NCI-H2171 treated with DMSO at 0.1 percent for 48 hours (cell line): ENCODE measurements at regions not wholly inside any gene's neighbourhood (a gene's known extent, or its start where the extent isn't known, plus 50 kb on each side); places are given as distances from the start of the nearest gene placed in this dataset.

Source experiments
- DNase-seq: peaks from one replicate; lab custom pipeline; 2025; lab: John Stamatoyannopoulos, UW

DNA sequence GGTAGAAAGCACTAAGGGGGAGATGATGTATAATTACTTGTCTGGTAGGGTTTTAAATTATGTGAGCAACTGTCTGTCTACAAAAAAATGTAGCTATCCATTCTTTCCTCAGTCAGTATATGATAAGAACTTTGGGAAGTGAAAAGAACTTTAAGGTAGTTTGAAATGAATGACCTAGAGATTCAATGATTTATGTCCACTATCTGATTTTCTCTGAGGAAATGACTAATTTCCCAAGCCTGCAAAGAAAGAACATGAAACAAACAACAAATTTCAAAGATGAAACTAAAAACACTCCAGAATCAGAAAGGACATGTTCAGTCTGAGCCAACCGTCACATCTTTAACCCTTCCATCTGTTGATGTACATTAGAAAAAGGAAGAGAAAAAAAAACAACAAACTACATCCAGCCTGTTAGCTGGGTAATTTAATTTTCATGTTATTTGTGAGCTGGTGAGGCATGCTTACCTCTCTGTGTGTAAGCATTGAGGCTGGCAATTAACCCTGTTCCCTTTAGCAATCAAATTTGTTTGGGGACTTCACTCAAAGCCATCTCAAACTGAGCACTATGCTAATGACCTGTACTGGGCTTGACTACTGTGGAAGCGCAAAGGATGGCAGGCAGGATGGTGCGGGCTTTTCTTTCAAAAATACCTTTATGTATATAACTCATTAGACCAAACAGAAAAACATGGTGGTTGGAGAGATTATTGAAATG, 220.1 kb downstream of the TUSC7 start:
- DNase-seq: peak; percentile 53

DNA sequence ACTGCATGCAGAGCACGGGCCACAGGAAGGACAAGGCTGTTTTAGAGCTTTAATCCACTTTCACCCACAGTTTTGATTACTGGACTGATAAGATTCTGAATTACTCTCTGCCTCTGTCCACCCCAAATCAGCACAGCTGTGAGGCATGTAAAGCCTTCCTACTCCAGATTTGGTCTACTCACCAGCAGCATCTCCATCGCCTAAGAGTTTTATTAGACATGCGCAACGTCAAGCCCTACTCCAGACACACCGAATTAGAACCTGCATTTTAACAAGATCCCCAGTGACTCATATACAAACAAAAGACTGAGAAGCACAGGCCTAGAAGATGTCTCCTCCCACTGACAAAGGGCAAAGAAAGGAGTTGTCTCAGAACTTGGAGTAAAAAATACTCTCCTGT, 221.2 kb downstream of the TUSC7 start:
- no peak for DNase-seq

DNA sequence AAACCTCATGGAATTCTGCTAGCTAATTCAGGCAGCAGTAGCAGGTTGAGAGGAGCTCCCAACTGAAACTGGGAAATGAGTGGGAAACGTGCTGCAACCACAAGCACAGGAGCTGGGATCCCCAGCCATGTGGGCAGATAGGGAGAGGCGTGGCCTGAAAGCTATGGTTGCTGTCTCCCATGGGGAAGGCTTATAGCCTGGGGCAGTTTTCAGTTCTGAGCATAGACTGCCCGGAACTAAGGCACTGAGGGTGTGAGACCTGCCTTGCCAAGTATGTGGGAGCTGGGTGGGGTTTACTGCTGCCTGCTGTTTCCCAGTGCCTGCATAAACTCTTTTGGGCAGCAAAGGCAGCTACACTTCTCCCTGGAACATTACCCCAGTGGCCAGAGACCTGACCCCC, 229.5 kb downstream of the TUSC7 start:
- DNase-seq: no peak

DNA sequence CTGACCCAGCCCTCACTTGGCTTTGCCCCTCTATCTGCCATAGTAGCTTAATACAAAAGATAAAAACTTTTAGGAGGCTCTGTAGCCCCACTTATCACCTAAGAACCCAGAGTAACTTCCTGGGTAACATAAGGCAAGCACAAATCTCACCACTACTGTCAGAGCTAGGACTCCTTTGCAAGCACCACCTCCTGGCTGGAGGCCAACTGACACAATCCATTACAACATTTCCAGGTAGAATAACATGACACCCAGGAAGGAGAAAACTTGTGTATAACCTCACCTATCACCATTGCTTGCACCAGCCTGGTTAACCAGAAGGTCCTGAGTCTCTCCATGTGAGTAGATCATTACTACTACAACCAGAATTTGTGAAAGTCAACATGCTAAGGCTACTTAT, 230.0 kb downstream of the TUSC7 start:
- no peak for DNase-seq

DNA sequence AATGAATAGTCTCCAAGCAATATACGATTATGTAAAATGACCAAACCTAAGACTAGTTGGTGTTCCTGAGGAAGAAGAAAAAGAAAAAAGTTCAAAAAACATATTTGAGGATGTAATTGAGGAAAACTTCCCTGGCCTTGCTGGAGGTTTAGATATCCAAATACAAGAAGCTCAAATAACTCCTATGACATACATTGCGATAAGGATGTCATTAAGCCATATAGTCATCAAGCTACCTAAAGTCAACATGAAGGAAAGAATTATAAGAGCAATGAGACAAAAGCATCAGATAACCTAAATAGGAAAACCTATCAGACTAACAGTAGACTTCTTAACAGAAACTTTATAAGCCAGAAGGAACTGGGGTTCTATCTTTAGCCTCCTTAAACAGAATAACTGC, 231.1 kb downstream of the TUSC7 start:
- DNase-seq: no peak

DNA sequence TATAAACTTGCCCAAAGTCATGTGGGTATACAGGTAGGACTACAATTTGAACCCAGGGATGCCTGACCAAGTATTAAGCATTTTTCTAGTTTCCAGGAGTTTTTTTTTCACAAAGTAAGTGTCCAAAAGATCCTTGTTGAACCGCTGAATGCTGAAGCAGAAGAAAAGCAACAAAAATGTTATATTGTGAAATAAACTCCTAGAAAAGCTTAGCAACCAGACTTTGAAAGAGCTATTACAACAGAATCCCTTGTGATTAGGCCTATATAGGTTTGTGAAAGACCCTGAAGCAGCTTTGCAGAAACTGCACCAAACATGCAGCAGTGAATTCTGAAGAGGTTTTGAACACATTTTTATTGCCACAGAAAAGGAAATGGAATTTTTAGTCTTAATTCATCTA, 236.8 kb downstream of the TUSC7 start:
- no peak for DNase-seq

DNA sequence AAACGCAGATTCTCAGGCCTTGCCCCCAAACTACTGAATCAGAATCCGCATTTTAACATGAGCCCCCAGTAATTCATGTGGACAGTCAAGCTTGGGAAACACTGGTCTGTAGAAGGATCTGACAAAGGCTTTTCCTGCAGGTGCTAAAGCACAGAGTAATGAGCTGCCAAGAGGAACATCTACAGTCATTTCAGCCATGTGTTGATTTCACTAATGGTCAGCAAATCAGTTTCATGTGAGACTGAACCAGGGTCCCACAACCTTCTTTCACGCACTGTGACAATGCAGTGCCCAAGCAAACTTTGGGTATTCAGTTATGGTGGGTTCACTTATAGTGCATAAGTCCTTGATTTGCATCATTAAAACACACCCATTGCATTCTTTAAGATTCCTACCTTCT, 237.6 kb downstream of the TUSC7 start:
- no peak for DNase-seq

DNA sequence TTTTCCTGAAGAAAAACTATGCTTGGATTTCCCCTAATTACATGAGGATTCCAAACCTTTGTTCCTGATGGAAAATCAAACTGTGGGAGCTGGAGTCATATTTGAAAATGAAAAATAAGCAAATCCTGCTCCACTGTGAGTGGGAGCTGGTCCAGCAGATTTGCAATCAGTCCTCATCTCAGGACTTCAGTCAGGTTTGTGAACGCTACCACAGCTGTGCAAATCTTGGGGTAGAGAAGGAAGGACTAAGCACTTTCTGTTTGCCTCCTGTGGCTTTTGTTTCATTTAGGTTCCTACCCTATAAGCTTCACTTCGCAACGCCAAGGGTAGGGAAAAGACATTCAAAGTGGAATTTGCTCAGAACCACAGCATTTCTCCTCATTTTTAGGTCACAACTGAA, 238.2 kb downstream of the TUSC7 start:
- DNase-seq: peak; percentile 77

DNA sequence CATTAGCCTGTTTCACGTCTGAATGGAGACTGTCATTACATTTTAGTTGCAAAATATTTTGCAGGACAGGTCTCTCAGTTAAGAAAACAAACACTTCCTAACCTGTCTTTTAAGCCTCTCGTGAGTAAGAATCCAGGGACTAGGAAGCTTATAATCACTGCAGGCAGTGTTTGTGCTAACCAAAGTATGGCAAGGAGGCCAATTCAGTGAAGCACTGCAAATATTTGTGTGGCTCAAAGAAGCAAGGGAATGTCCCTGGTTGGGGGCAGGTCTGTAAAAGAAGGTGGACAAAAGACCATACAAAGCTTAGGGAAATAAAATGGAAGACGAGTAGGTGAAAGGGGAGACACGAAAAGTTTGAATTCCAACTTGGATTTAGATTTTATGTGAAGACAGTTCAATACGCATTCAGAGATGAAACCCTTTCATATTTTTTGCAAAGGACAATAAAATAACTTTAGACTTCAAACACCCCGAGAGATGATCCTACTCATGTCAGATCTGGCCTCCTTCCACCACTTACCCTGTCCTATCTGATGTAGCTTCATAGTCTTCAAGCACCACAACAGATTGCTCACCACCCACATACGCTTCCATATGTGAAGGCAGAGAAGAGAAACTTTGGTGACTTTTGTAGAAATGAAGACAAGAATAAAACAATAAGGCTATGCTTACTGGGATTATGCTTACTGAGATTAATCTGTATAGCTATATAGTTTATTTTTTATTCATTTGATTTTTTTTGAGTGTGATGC, 240.9 kb downstream of the TUSC7 start:
- DNase-seq: no peak

DNA sequence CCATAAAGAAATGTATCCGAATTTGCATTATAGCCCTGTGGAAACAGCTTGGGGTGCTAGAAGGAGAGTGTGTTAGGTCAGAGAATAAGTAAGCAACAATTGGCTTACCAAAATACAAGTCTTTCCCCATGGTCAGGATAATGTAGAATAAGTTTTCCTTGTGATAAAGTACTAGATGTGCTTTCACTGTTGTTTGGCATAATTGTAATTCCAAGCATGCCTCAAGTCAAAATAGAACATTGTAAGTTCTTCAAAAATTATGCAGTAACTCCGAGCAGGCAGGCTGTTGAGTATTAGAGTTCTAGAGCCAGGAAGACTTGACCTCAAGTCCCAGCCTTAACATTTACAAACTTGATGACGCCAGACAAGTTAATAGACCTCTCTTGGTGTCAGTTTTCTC, 242.0 kb downstream of the TUSC7 start:
- DNase-seq: no peak

DNA sequence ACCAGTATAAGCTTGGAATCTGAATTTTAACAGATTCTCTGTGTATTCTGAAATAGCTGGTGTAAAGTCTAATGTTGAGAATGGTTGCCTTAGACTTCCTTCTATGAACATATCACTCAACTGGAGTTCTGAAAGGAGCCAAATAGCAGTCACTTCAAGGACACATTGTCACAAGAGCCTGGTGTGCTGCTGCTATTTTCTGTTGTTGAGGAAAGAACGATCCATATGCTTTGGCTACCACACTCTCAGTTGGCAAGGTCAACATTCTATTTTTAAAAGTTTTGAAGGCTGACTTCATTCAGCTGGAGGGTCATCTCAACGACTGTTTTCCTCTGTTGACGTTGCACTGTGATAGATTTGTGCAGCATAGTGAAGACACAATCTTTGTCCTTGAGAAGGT, 248.7 kb downstream of the TUSC7 start:
- DNase-seq: no peak

DNA sequence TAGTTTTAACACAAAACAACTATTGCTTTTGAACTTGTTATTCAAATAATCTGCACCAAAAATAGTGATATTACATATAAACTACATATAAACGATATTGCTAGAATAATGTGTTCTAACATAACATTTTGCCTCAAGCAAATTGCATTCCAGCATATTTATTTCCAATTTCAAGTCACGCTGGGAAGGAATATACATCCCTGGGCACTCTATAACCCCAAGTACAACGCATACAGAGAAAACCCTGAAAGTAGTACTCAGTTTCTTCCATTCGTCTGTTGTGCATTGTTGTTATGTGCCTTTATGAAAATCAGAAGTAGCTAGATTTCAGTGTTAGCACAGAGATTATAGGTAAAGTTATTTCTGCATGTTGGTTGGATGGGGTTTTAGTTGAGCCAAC, 251.5 kb downstream of the TUSC7 start:
- no peak for DNase-seq

DNA sequence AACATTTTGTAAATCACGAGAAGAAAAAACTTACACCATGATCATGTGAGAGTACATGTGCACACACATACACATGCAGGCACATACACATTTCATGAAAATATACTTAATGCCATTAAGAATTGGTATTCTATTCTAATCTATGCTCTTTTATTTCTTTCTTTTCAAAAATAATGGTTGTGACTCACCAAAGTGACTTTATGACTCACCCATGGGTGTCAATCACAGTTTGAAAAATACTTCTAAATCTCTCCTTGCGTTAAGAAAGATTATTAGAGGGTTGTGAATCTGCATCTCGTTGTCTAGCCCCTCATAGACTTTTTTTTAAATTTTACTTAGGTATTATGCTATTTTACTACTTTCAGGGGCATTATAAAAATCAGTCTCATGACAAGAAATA, 254.2 kb downstream of the TUSC7 start:
- DNase-seq: no peak

DNA sequence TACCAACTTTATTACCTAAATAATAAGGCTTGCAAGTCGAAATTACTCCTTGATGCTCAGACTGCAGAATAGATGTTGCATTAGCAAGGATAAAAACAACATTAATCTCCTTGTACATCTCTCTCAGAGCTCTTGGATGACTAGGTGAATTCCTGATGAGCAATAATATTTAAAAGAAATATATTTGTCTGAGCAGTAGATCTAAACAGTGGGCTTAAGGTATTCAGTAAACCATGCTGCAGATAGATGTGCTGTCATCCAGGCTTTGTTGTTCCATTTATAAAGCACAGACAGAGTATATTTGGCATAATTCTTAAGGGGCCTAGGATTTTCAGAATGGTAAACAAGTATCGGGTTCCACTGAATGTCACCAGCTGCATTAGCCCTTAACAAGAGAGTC, 257.1 kb downstream of the TUSC7 start:
- peak; percentile 39 for DNase-seq

DNA sequence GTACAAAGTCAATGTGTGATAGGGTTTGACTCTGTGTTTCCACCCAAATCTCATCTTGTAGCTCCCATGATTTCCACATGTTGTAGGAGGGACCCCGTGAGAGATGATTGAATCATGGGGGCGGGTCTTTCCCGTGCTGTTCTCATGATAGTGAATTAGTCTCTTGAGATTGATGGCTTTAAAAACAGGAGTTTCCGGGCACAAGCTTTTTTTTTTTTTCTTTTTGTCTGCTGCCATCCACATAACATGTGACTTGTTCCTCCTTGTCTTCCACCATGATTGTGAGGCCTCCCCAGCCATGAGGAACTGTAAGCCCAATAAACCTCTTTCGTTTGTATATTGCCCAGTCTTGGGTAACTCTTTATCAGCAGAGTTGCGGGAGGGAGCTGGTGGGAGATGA, 259.6 kb downstream of the TUSC7 start:
- no peak for DNase-seq

DNA sequence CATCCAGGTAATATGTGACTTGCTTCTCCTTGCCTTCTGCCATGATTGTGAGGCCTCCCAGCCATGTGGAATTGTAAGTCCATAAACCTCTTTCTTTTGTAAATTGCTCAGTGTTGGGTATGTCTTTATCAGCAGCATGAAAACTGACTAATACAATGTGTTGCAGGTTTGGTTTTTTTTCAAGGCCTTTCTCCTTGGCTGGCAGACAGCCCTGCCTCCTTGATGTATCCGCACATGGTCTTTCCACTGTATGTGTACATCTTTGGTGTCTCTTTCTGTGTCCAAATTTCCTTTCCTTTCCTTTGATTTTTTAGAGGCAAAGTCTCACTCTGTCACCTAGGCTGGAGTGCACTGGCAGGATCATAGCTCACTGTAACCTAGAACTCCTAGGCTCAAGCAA, 260.1 kb downstream of the TUSC7 start:
- DNase-seq: no peak

DNA sequence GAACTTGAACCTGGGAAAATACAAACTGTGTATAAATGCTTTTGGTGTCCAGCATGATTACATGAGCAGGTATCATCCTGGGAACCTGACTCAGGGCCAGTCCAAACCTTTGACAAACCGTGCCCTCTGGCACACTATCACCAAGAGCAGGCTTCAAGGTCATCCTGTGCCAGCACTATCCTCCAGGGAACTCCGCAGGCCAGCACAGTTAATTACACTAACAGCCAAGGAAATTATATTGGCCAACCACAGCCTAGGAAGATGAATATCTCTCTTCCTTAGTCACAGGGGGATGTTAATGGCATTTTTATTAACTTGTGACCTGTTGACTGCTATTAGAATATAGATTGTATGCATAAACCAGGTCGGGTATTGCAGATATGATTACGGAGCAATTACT, 262.0 kb downstream of the TUSC7 start:
- DNase-seq: no peak

DNA sequence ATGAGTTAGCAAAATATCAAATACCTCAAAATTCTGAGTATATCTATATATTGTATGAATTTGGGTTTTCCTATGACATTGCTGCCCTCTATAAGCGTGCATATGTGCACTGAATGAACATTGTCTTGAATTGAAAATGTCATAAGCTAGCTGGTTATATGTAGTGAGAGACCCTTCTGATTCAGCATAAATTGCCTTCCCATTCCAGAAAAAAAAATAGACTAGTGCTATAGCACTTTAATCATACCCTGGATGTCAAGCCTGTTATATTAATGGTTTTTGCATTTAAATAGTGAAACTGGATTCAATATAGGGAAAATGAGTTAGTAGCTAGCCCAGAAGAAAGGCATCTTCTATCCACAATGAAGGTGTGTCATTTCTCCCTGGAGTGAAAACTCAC, 265.1 kb downstream of the TUSC7 start:
- no peak for DNase-seq

DNA sequence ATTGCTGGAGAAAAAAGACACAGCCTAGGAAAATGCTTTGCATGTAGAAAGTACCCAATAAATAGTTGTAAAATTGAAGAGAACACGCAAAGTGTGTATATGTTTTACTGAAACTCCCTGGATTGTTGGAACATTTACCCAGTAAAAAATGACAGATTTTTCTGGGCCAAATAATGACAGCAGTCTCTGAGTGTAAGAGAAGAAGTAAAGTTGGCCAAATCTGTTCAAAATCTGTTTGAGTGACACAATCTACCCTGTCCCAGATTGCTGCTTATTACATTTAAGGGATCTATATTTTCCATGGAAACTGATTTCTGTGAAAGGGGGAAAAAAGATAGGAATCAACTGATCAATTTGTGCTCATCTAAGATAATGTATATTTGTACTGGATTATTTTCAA, 267.9 kb downstream of the TUSC7 start:
- no peak for DNase-seq

DNA sequence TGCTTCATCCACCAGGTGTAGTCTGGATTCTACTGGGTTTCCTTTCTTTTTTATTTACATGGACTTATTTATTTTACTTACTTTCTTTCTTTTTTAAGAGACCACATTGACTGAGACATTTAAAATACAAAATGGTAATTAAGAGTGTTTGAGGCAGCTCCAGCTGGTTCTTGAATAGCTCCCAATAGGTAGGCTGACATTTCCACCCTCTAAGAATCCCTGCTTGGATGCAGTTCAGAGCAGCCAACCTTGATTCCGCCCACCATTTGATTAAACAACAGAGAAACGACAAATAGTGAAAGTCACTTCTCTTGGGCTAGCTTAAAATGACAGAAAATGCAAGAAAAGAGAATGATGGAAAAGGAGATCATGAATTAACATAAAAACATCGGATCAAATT, 270.5 kb downstream of the TUSC7 start:
- no peak for DNase-seq

DNA sequence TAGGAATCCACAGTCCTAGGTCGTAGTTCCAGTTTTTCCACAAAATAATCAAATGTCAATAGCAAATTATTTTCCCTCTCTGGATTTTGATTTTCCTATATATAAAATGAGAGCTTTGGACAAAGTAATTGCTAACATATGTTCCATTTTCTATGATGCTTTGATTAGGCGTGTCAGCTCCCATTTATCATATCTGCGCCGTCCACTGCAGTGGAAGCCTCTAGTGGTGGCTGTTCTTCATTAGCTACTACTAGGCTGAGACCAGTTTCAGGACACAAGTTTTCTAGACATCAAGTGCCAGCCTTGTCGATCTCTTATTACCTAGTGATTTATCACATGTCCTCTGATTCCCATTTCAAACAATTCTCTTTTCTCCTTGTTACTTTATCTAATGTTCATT, 271.5 kb downstream of the TUSC7 start:
- DNase-seq: no peak

DNA sequence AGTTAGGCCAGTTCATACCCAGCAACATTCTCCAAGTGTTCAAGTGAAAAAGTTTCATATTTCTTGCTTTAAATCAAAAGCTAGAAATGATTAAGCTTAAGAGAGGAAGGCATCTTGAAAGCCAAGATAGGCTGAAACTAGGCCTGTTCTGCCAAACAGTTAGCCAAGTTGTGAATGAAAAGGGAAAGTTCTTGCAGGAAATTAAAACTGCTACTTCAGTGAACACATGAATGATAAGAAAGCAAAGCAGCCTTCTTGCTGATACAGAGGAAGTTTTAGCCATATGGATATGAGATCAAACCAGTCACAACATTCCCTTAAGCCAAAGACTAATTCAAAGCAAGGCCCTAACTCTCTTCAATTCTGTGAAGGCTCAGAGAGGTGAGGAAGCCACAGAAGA, 274.7 kb downstream of the TUSC7 start:
- DNase-seq: no peak

DNA sequence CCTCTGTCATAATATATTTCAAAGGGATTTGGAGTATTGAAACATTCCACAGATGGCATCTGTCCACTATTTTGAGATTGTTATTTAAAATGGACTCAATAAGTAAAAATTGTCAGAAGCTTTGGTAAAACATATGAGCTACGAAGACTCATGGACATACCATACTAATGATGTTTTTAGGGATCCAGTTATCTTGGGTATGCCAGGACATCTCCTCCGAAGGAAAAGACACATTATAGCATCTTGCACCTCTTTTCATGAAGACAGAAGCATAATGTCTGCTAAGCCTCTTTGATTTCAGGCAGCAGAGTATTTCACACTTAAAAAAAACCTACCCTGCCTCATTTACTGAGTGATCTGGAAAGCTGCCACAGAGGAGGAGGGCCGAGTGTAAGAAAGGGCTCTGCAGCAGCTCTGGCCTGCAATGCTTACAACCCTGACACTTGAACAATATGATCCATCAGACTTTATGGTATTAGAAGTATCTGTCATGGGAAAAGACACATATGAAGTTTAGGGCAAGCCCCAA, 284.8 kb downstream of the TUSC7 start:
- no peak for DNase-seq

DNA sequence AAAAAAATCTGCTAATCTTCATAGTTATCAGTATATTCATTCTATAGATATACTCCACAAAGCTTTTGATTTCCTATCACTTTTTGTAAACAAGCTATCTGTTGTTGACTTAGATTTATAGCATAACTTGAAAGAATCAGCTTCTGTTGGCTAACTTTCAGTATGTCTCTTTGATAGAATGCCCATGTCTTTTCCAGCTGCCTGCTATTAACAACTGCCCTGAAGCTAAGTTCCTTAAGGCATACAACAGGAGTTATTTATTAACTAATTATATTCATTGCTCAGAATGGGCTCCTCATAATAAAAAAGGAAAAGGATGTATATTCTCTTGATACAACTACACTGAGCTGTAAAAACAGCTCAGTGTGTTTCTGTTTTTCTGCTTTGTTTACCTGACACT, 293.9 kb downstream of the TUSC7 start:
- no peak for DNase-seq
